SK-N-SH (cell line): ENCODE measurements at regions not wholly inside any gene's neighbourhood (a gene's known extent, or its start where the extent isn't known, plus 50 kb on each side); places are given as distances from the start of the nearest gene placed in this dataset.

Experiments used
- CTCF ChIA-PET: fragments of 300-600, 350-600 bp; formaldehyde crosslinking; extraction: SDS; loops from one replicate; lab custom pipeline; 2021; lab: Yijun Ruan, JAX
- POLR2A ChIA-PET: fragments of 350-600 bp; sonication (Branson Sonifier 250); formaldehyde crosslinking; extraction: SDS; loops from one replicate; lab custom pipeline; 2020; ENCODE audit warnings: antibody characterized with exemption, inconsistent platforms; lab: Yijun Ruan, JAX
- DNase-seq: peaks from one replicate; pipeline ENCODE4 v3.0.0; 2012
- H2AFZ ChIP-seq: fragments of 200-600 bp; sonication (generic); 2 replicates; pipeline ENCODE4 v1.8.1; 2016; ENCODE audit warnings: antibody characterized with exemption, mild to moderate bottlenecking, low read depth
- H3F3A ChIP-seq: fragments of 200-600 bp; sonication (generic); replicated peaks from 2 replicates; pipeline ENCODE3; 2016; ENCODE audit warnings: antibody characterized with exemption, mild to moderate bottlenecking; ENCODE audit not compliant: insufficient read depth
- H3K27ac ChIP-seq, 2 experiments: fragments of 200-500 bp in 1 of 2; fragments of 200-600 bp in 1 of 2; sonication (Bioruptor generic) in 1 of 2; sonication (generic), shearing (Covaris generic) in 1 of 2; 2 replicates each; pipeline versions ENCODE4 v1.5.1 to v1.6.1; 2014 to 2016; ENCODE audit warnings: low read depth in 2 of 2, inconsistent platforms in 1 of 2, low read length in 1 of 2, mild to moderate bottlenecking in 1 of 2, mixed read lengths in 1 of 2
- H3K27me3 ChIP-seq: fragments of 200-600 bp; sonication (generic), shearing (Covaris generic); 2 replicates; pipeline ENCODE4 v1.6.1; 2016; ENCODE audit warnings: mixed run types; ENCODE audit not compliant: insufficient read depth
- H3K36me3 ChIP-seq, 2 experiments: fragments of 200-500 bp in 1 of 2; fragments of 200-600 bp in 1 of 2; sonication (Bioruptor generic) in 1 of 2; sonication (generic) in 1 of 2; replicated peaks in 1 of 2; 2 replicates each; pipeline versions ENCODE3 to v1.5.1; 2014 to 2016; ENCODE audit warnings: low read length in 1 of 2, mild to moderate bottlenecking in 1 of 2; ENCODE audit not compliant: insufficient read depth in 2 of 2, control insufficient read depth in 1 of 2
- H3K4me1 ChIP-seq, 2 experiments: fragments of 200-500 bp in 1 of 2; fragments of 200-600 bp in 1 of 2; sonication (Bioruptor generic) in 1 of 2; sonication (generic), shearing (Covaris generic) in 1 of 2; 2 replicates each; pipeline versions ENCODE4 v1.5.1 to v1.6.1; 2014 to 2016; ENCODE audit warnings: low read depth in 1 of 2, low read length in 1 of 2, mixed run types in 1 of 2; ENCODE audit not compliant: insufficient read depth in 2 of 2, control insufficient read depth in 1 of 2
- H3K4me2 ChIP-seq: fragments of 200-600 bp; sonication (generic), shearing (Covaris generic); 2 replicates; pipeline ENCODE4 v1.6.1; 2017; ENCODE audit warnings: mixed run types
- H3K4me3 ChIP-seq, 2 experiments: fragments of 200-500 bp in 1 of 2; fragments of 200-600 bp in 1 of 2; sonication (Bioruptor generic) in 1 of 2; sonication (generic), shearing (Covaris generic) in 1 of 2; 2 replicates each; pipeline versions ENCODE4 v1.5.1 to v1.8.1; 2014 to 2016; ENCODE audit warnings: low read depth in 2 of 2, inconsistent platforms in 1 of 2, low read length in 1 of 2, mild to moderate bottlenecking in 1 of 2, mixed read lengths in 1 of 2, moderate library complexity in 1 of 2
- H3K79me2 ChIP-seq: fragments of 200-600 bp; sonication (generic); 2 replicates; pipeline ENCODE4 v1.8.1; 2017; ENCODE audit warnings: mild to moderate bottlenecking; ENCODE audit not compliant: insufficient read depth
- H3K9ac ChIP-seq: fragments of 200-600 bp; sonication (generic); 2 replicates; pipeline ENCODE4 v1.6.1; 2017; ENCODE audit warnings: mixed run types
- H3K9me2 ChIP-seq: fragments of 200-600 bp; sonication (generic); 2 replicates; pipeline ENCODE4 v1.6.1; 2017; ENCODE audit warnings: mixed run types
- H3K9me3 ChIP-seq: fragments of 200-600 bp; sonication (generic); 2 replicates; pipeline ENCODE4 v1.6.1; 2017; ENCODE audit warnings: mixed run types, mild to moderate bottlenecking, moderate library complexity
- H4K20me1 ChIP-seq: fragments of 200-600 bp; sonication (generic); 2 replicates; pipeline ENCODE4 v1.6.1; 2017; ENCODE audit warnings: mild to moderate bottlenecking, mixed run types; ENCODE audit not compliant: insufficient read depth
- FOSL2 ChIP-seq: IDR thresholded peaks from 2 replicates; pipeline ENCODE4 v1.4.0; 2012; ENCODE audit warnings: low read depth, mild to moderate bottlenecking, moderate library complexity, borderline replicate concordance
- FOXJ3 ChIP-seq: sonication (generic); formaldehyde crosslinking; IDR thresholded peaks from 2 replicates; pipeline ENCODE4 v1.5.1; 2020; ENCODE audit warnings: mild to moderate bottlenecking, missing genetic modification reagents
- MEF2A ChIP-seq: IDR thresholded peaks from 2 replicates; pipeline ENCODE4 v1.4.0; 2012; ENCODE audit warnings: low read depth, borderline replicate concordance
- MXI1 ChIP-seq: IDR thresholded peaks from 2 replicates; pipeline ENCODE4 v1.6.1; 2012; ENCODE audit warnings: mild to moderate bottlenecking, low read depth, low read length, improper control_type of control experiment
- POLR2AphosphoS5 ChIP-seq: IDR thresholded peaks from 2 replicates; pipeline ENCODE4 v1.6.1; 2012; ENCODE audit warnings: low read depth, low read length
- RCOR1 ChIP-seq: fragments of 150-350 bp; IDR thresholded peaks from 2 replicates; pipeline ENCODE4 v1.6.1; 2017; ENCODE audit warnings: antibody characterized with exemption, low read length
- SMC3 ChIP-seq: IDR thresholded peaks from 2 replicates; pipeline ENCODE4 v1.6.1; 2012; ENCODE audit warnings: low read depth, low read length, improper control_type of control experiment
- TAF1 ChIP-seq: IDR thresholded peaks from 2 replicates; pipeline ENCODE4 v1.6.1; 2012; ENCODE audit warnings: low read depth, mild to moderate bottlenecking, low read length, moderate library complexity, borderline replicate concordance
- TEAD4 ChIP-seq: IDR thresholded peaks from 2 replicates; pipeline ENCODE4 v1.4.0; 2012; ENCODE audit warnings: mild to moderate bottlenecking, borderline replicate concordance; ENCODE audit not compliant: insufficient read depth
- USF2 ChIP-seq: fragments of 150-350 bp; IDR thresholded peaks from 2 replicates; pipeline ENCODE4 v1.6.1; 2017; ENCODE audit warnings: antibody characterized with exemption, low read length, low read depth, borderline replicate concordance
- WGBS: methylation state at CpG from one replicate; pipeline ENCODE4 v1.1.6; 2017; ENCODE audit warnings: low lambda C conversion rate; 5-methylcytosine and 5-hydroxymethylcytosine counted together
- TF ChIP-seq, protein P1 (sequence below): IDR thresholded peaks from 2 replicates; pipeline ENCODE4; 2012
- TF ChIP-seq, protein P2 (sequence below): fragments of 200-600 bp; sonication (generic); IDR thresholded peaks from 2 replicates; pipeline ENCODE4 v1.6.1; 2017; ENCODE audit warnings: antibody characterized with exemption, mild to moderate bottlenecking, moderate library complexity
- TF ChIP-seq, protein P3 (sequence below): IDR thresholded peaks from 2 replicates; pipeline ENCODE4 v1.4.0; 2012; ENCODE audit warnings: low read depth, borderline replicate concordance

GRCh38 chr7:142529591-142529990 lies 219.7 kb upstream of the PRSS1 start:
- 69% methylated on average over 4 of the region's 4 CpGs for WGBS
- Histone ChIP-seq H3K79me2 (no peaks in the 10 kb centered on the region), H4K20me1 (no peaks in the 10 kb centered on the region), H3K4me2 (no peak overlapping the region), H3K36me3 (no peaks in the 10 kb centered on the region), H3K27me3 (peaks cover 43% of the 10 kb centered on the region; the same call in 1 of the 2 replicates), H3K9me2 (no peaks in the 10 kb centered on the region), H3F3A (no peaks in the 10 kb centered on the region), H3K9me3 (no peaks in the 10 kb centered on the region), H2AFZ (no peak overlapping the region), H3K4me1 (peaks cover 0 to 11% of the 10 kb centered on the region in 2 experiments; a peak in 2 of 4 replicates), H3K4me3 (no peak overlapping the region), H3K9ac (no peak overlapping the region), H3K27ac (no peak overlapping the region)
- TF ChIP-seq RCOR1 (no peak), TEAD4 (no peak), MXI1 (no peak), USF2 (no peak), FOSL2 (no peak), MEF2A (no peak), FOXJ3 (no peak), SMC3 (no peak), POLR2AphosphoS5 (no peak), TAF1 (no peak)
- TF ChIP-seq, protein P1, sequence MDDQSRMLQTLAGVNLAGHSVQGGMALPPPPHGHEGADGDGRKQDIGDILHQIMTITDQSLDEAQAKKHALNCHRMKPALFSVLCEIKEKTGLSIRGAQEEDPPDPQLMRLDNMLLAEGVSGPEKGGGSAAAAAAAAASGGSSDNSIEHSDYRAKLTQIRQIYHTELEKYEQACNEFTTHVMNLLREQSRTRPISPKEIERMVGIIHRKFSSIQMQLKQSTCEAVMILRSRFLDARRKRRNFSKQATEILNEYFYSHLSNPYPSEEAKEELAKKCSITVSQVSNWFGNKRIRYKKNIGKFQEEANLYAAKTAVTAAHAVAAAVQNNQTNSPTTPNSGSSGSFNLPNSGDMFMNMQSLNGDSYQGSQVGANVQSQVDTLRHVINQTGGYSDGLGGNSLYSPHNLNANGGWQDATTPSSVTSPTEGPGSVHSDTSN: no peak
- TF ChIP-seq, protein P2, sequence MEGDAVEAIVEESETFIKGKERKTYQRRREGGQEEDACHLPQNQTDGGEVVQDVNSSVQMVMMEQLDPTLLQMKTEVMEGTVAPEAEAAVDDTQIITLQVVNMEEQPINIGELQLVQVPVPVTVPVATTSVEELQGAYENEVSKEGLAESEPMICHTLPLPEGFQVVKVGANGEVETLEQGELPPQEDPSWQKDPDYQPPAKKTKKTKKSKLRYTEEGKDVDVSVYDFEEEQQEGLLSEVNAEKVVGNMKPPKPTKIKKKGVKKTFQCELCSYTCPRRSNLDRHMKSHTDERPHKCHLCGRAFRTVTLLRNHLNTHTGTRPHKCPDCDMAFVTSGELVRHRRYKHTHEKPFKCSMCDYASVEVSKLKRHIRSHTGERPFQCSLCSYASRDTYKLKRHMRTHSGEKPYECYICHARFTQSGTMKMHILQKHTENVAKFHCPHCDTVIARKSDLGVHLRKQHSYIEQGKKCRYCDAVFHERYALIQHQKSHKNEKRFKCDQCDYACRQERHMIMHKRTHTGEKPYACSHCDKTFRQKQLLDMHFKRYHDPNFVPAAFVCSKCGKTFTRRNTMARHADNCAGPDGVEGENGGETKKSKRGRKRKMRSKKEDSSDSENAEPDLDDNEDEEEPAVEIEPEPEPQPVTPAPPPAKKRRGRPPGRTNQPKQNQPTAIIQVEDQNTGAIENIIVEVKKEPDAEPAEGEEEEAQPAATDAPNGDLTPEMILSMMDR: no peak
- TF ChIP-seq, protein P3, sequence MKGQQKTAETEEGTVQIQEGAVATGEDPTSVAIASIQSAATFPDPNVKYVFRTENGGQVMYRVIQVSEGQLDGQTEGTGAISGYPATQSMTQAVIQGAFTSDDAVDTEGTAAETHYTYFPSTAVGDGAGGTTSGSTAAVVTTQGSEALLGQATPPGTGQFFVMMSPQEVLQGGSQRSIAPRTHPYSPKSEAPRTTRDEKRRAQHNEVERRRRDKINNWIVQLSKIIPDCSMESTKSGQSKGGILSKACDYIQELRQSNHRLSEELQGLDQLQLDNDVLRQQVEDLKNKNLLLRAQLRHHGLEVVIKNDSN: no peak
- ChIA-PET CTCF (interaction anchor here (1.0 to 7.5 kb wide), 7 partner anchors 13 to 282 kb away, joined by 3 to 61 read pairs (median 5); no protein-coding TSS in a partner anchor), POLR2A (no interaction called here)
- DNase-seq: no peak
